Esophagus squamous epithelium (tissue), 5 donors: ENCODE measurements at regions not wholly inside any gene's neighbourhood (a gene's known extent, or its start where the extent isn't known, plus 50 kb on each side); places are given as distances from the start of the nearest gene placed in this dataset.

Source experiments
- DNase-seq: peaks from one replicate; lab custom pipeline; 2025; lab: John Stamatoyannopoulos, UW
- H3K27ac ChIP-seq, 4 donors: fragments of 200-600 bp; sonication (generic); one replicate each; pipeline ENCODE4 v1.5.1; 2016 to 2019; ENCODE audit warnings: mild to moderate bottlenecking in 1 of 4
- H3K27me3 ChIP-seq, 4 donors: fragments of 200-600 bp; sonication (generic); 1 replicate in 3 of 4; 2 replicates in 1 of 4; pipeline versions ENCODE4 v1.5.1 to v1.6.0; 2017 to 2021; ENCODE audit warnings: antibody characterized with exemption in 1 of 4
- H3K36me3 ChIP-seq, 3 donors: fragments of 200-600 bp; sonication (generic); one replicate each; pipeline ENCODE4 v1.5.1; 2016 to 2019
- H3K4me1 ChIP-seq, 3 donors: fragments of 200-600 bp; sonication (generic); one replicate each; pipeline ENCODE4 v1.5.1; 2017 to 2019
- H3K4me3 ChIP-seq, 4 donors: fragments of 200-600 bp; sonication (generic); 1 replicate in 3 of 4; 2 replicates in 1 of 4; pipeline ENCODE4 v1.5.1; 2016 to 2019; ENCODE audit warnings: mild to moderate bottlenecking in 2 of 4, moderate library complexity in 1 of 4
- H3K9me3 ChIP-seq, 3 donors: fragments of 200-600 bp; sonication (generic); one replicate each; pipeline ENCODE4 v1.5.1; 2016 to 2019
- CTCF ChIP-seq, 6 experiments: fragments of 450-650 bp in 4 of 6; fragments of 200-600 bp in 2 of 6; sonication (generic) in 2 of 6; IDR thresholded peaks; one replicate each; pipeline ENCODE4 v1.5.1; 2016 to 2019; ENCODE audit warnings: antibody characterized with exemption in 6 of 6, mild to moderate bottlenecking in 4 of 6, moderate library complexity in 4 of 6
- POLR2A ChIP-seq, 4 donors: fragments of 450-650 bp; IDR thresholded peaks; one replicate each; pipeline ENCODE4 v1.6.1; 2017; ENCODE audit warnings: antibody characterized with exemption in 4 of 4, mild to moderate bottlenecking in 4 of 4, moderate library complexity in 3 of 4
- WGBS, 2 donors: methylation state at CpG; one replicate each; pipeline ENCODE4 v1.1.5; 2018; 5-methylcytosine and 5-hydroxymethylcytosine counted together
- intact Hi-C: fragments of 100-400 bp; cut with DNase I; formaldehyde crosslinking; loops from one replicate; pipeline ENCODE4 v1.15.0; 2022
- donor health status: DM: yes; HTN: yes; CAD: no.

GRCh38 chr12:104870797-104871196, 87.3 kb downstream of the SLC41A2 start:
- Histone ChIP-seq H3K36me3 (no peaks in the 10 kb centered on the region), H3K27ac (no peak overlapping the region), H3K4me1 (no peaks in the 10 kb centered on the region), H3K4me3 (no peak overlapping the region), H3K9me3 (no peaks in the 10 kb centered on the region), H3K27me3 (no peaks in the 10 kb centered on the region)
- intact Hi-C loops, result no loop called here
- no peak for DNase-seq
- TF ChIP-seq CTCF (IDR thresholded peaks at IDR 0.05) (no peak), POLR2A (IDR thresholded peaks at IDR 0.05) (no peak)
- WGBS, 2 donors, result 80 to 97% methylated on average over 1 of the region's 1 CpG

- H3K4me1 ChIP-seq, result no peaks in the 10 kb centered on the region
- intact Hi-C loops, result no loop called here
- H3K4me3 ChIP-seq, result no peak overlapping the region
- no peaks in the 10 kb centered on the region for H3K9me3 ChIP-seq
- TF ChIP-seq POLR2A (IDR thresholded peaks at IDR 0.05) (no peak), CTCF (IDR thresholded peaks at IDR 0.05) (no peak)
- H3K27me3 ChIP-seq, result no peaks in the 10 kb centered on the region
- 68 to 78% methylated on average over 2 of the region's 2 CpGs for WGBS, 2 donors
- no peak for DNase-seq
- H3K27ac ChIP-seq, result no peak overlapping the region
- H3K36me3 ChIP-seq, result no peaks in the 10 kb centered on the region
Measured at GRCh38 chr12:104866291-104866690, 91.8 kb downstream of the SLC41A2 start.

- intact Hi-C loops, result no loop called here
- no peak for DNase-seq
- no peak overlapping the region for H3K4me3 ChIP-seq
- WGBS, 2 donors, result 55 to 56% methylated on average over 1 of the region's 1 CpG
- no peak for TF ChIP-seq CTCF (IDR thresholded peaks at IDR 0.05)
- no peak for TF ChIP-seq POLR2A (IDR thresholded peaks at IDR 0.05)
- H3K27ac ChIP-seq, result no peak overlapping the region
- H3K9me3 ChIP-seq, result no peaks in the 10 kb centered on the region
- H3K36me3 ChIP-seq, result no peaks in the 10 kb centered on the region
- no peaks in the 10 kb centered on the region for H3K27me3 ChIP-seq
- no peaks in the 10 kb centered on the region for H3K4me1 ChIP-seq
Measured at GRCh38 chr12:104865080-104865479, 93.0 kb downstream of the SLC41A2 start.

GRCh38 chr12:104864668-104865067, 93.4 kb downstream of the SLC41A2 start:
- no peaks in the 10 kb centered on the region for H3K27me3 ChIP-seq
- no peaks in the 10 kb centered on the region for H3K36me3 ChIP-seq
- no peak overlapping the region for H3K27ac ChIP-seq
- no peak overlapping the region for H3K4me3 ChIP-seq
- TF ChIP-seq POLR2A (IDR thresholded peaks at IDR 0.05), result no peak
- TF ChIP-seq CTCF (IDR thresholded peaks at IDR 0.05), result no peak
- no peaks in the 10 kb centered on the region for H3K9me3 ChIP-seq
- no peak for DNase-seq
- H3K4me1 ChIP-seq, result no peaks in the 10 kb centered on the region
- intact Hi-C loops, result no loop called here

- peak overlapping the region in 1 of 4 donors; percentile 30 for H3K27ac ChIP-seq
- no peaks in the 10 kb centered on the region for H3K9me3 ChIP-seq
- no peaks in the 10 kb centered on the region for H3K36me3 ChIP-seq
- no peaks in the 10 kb centered on the region for H3K27me3 ChIP-seq
- H3K4me1 ChIP-seq, result no peaks in the 10 kb centered on the region
- 66 to 67% methylated on average over 5 of the region's 5 CpGs for WGBS, 2 donors
- DNase-seq, result no peak
- H3K4me3 ChIP-seq, result no peak overlapping the region
- TF ChIP-seq POLR2A (IDR thresholded peaks at IDR 0.05), result no peak
- no peak for TF ChIP-seq CTCF (IDR thresholded peaks at IDR 0.05)
- intact Hi-C loops, result no loop called here
Measured at GRCh38 chr12:104863296-104863948, 94.7 kb downstream of the SLC41A2 start.
